ENCODE measurements at regions not wholly inside any gene's neighbourhood (a gene's known extent, or its start where the extent isn't known, plus 50 kb on each side); places are given as distances from the start of the nearest gene placed in this dataset.

DNA sequence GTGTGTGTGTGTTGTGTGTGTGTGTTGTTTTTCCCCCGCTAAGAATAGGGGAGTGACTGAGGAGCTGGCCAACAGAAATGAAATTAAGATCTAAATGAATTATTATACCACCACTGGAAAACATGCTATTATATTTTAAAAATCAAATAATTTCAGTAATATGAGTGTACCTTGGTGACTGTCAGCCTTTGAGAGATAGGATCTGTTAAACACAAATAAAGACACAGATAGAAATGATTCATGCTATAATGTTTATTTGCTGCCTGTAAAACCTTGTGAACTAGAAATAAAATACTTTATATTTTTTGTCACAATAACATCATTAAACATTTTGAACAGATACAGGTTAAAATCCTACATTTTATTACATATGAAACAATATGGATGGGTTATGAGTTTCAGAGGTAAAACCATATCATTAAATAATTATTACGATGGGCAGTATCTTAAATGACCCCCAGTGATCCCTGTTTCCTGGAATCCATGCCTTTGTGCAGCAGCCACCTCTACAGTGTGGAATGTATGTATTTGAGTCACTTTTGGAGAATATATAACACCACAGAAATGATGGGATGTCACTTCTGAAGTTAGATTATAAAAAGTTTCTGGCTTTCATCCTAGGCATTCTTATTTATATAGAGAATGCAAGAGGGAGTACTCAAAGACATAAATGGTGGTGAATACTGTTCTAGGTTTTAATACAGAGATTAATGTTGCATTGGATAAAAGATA lies 617.2 kb downstream of the CDH18 start:
- TF ChIP-seq EZH2 (IDR thresholded peaks at IDR 0.05; ENCODE audit: insufficient read depth, poor library complexity, severe bottlenecking) (no peak), EZH2phosphoT487 (IDR thresholded peaks at IDR 0.05; ENCODE audit: insufficient read depth, low read depth) (no peak)
